IMR-90 (cell line): ENCODE measurements at regions not wholly inside any gene's neighbourhood (a gene's known extent, or its start where the extent isn't known, plus 50 kb on each side); places are given as distances from the start of the nearest gene placed in this dataset.

ENCODE experiments used
- MAFK ChIP-seq: IDR thresholded peaks from 2 replicates; pipeline ENCODE4 v1.6.1; 2012; ENCODE audit warnings: low read depth, low read length, improper control_type of control experiment
- POLR2A ChIP-seq: IDR thresholded peaks from 2 replicates; pipeline ENCODE4 v1.6.1; 2012; ENCODE audit warnings: mild to moderate bottlenecking, low read depth, low read length
- RAD21 ChIP-seq: IDR thresholded peaks from 2 replicates; pipeline ENCODE4 v1.6.1; 2012; ENCODE audit warnings: low read length, improper control_type of control experiment
- RCOR1 ChIP-seq: IDR thresholded peaks from 2 replicates; pipeline ENCODE4 v1.6.1; 2012; ENCODE audit warnings: mild to moderate bottlenecking, low read length, improper control_type of control experiment; ENCODE audit not compliant: insufficient replicate concordance
- RFX5 ChIP-seq: IDR thresholded peaks from 2 replicates; pipeline ENCODE4 v1.8.0; 2012; ENCODE audit warnings: low read depth, mild to moderate bottlenecking, low read length, moderate library complexity
- SMC3 ChIP-seq: fragments of 150-350 bp; IDR thresholded peaks from 2 replicates; pipeline ENCODE4 v1.6.1; 2016; ENCODE audit warnings: low read depth, mild to moderate bottlenecking, antibody characterized with exemption, low read length, moderate library complexity
- TF ChIP-seq, protein P1 (sequence below): conservative IDR thresholded peaks from 2 replicates; pipeline ENCODE4 v1.5.1; 2012; ENCODE audit warnings: mild to moderate bottlenecking, low read depth, low read length, improper control_type of control experiment
- TF ChIP-seq, protein P2 (sequence below): fragments of 150-350 bp; IDR thresholded peaks from 2 replicates; pipeline ENCODE4 v1.6.1; 2017; ENCODE audit warnings: mild to moderate bottlenecking, antibody characterized with exemption, low read length, low read depth

- TF ChIP-seq RAD21 (no peak), POLR2A (no peak), RCOR1 (no peak), RFX5 (no peak), MAFK (no peak), SMC3 (no peak)
- TF ChIP-seq, protein P1, sequence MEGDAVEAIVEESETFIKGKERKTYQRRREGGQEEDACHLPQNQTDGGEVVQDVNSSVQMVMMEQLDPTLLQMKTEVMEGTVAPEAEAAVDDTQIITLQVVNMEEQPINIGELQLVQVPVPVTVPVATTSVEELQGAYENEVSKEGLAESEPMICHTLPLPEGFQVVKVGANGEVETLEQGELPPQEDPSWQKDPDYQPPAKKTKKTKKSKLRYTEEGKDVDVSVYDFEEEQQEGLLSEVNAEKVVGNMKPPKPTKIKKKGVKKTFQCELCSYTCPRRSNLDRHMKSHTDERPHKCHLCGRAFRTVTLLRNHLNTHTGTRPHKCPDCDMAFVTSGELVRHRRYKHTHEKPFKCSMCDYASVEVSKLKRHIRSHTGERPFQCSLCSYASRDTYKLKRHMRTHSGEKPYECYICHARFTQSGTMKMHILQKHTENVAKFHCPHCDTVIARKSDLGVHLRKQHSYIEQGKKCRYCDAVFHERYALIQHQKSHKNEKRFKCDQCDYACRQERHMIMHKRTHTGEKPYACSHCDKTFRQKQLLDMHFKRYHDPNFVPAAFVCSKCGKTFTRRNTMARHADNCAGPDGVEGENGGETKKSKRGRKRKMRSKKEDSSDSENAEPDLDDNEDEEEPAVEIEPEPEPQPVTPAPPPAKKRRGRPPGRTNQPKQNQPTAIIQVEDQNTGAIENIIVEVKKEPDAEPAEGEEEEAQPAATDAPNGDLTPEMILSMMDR, result no peak
- TF ChIP-seq, protein P2, sequence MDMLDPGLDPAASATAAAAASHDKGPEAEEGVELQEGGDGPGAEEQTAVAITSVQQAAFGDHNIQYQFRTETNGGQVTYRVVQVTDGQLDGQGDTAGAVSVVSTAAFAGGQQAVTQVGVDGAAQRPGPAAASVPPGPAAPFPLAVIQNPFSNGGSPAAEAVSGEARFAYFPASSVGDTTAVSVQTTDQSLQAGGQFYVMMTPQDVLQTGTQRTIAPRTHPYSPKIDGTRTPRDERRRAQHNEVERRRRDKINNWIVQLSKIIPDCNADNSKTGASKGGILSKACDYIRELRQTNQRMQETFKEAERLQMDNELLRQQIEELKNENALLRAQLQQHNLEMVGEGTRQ, result no peak
Observed at GRCh38 chr5:6048746-6049145, 329.6 kb downstream of the MED10 start.
